HEK293T (cell line): ENCODE measurements at regions not wholly inside any gene's neighbourhood (a gene's known extent, or its start where the extent isn't known, plus 50 kb on each side); places are given as distances from the start of the nearest gene placed in this dataset.

Experiments used
- SUZ12 ChIP-seq: fragments of 450-650 bp; IDR thresholded peaks from 2 replicates; pipeline ENCODE4 v1.6.1; 2016; ENCODE audit warnings: mild to moderate bottlenecking
- TARDBP ChIP-seq: fragments of 450-650 bp; IDR thresholded peaks from 2 replicates; pipeline ENCODE4 v1.6.1; 2016

- TF ChIP-seq SUZ12 (no peak), TARDBP (no peak)
Measured at GRCh38 chr15:96037584-96037983, 292.9 kb upstream of the NR2F2 start.
